AG20443 (cell line): ENCODE measurements at regions not wholly inside any gene's neighbourhood (a gene's known extent, or its start where the extent isn't known, plus 50 kb on each side); places are given as distances from the start of the nearest gene placed in this dataset.
"Not testable (repeated sequence)": the region's sequence is repeated elsewhere in the genome, so short reads cannot be mapped to it uniquely, and the experiment has no call there.

Experiments
- DNase-seq: peaks from one replicate; pipeline ENCODE4 v3.0.0; 2012; ENCODE audit warnings: low spot score, mixed read lengths

GRCh38 chr16:88128556-88128955 is 177.3 kb downstream of the BANP start:
- DNase-seq: no peak

- DNase-seq: not testable (repeated sequence)
Observed at GRCh38 chr16:88129133-88129532, 177.9 kb downstream of the BANP start.

GRCh38 chr16:88130016-88130415 is 178.8 kb downstream of the BANP start:
- DNase-seq: no peak

- DNase-seq: no peak
Observed at GRCh38 chr16:88130681-88131080, 179.4 kb downstream of the BANP start.

GRCh38 chr16:88131256-88131655 is 180.0 kb downstream of the BANP start:
- no peak for DNase-seq

- no peak for DNase-seq
Observed at GRCh38 chr16:88131966-88132365, 180.7 kb downstream of the BANP start.

GRCh38 chr16:88132836-88133506 is 181.7 kb downstream of the BANP start:
- DNase-seq: no peak

GRCh38 chr16:88133507-88133843 is 182.2 kb downstream of the BANP start:
- no peak for DNase-seq

- DNase-seq: not testable (repeated sequence)
Observed at GRCh38 chr16:88134172-88134898, 183.1 kb downstream of the BANP start.

- DNase-seq: not testable (repeated sequence)
Observed at GRCh38 chr16:88134899-88135682, 183.9 kb downstream of the BANP start.

- DNase-seq: not testable (repeated sequence)
Observed at GRCh38 chr16:88136211-88136713, 185.0 kb downstream of the BANP start.

- not testable (repeated sequence) for DNase-seq
Observed at GRCh38 chr16:88136939-88137338, 185.7 kb downstream of the BANP start.

GRCh38 chr16:88139141-88139540 is 187.9 kb downstream of the BANP start:
- not testable (repeated sequence) for DNase-seq

GRCh38 chr16:88140195-88140594 is 189.0 kb downstream of the BANP start:
- DNase-seq: not testable (repeated sequence)

- no peak for DNase-seq
Observed at GRCh38 chr16:88141580-88141979, 190.3 kb downstream of the BANP start.

GRCh38 chr16:88142056-88142935 is 191.1 kb downstream of the BANP start:
- not testable (repeated sequence) for DNase-seq

GRCh38 chr16:88143122-88144027 is 192.1 kb downstream of the BANP start:
- DNase-seq: not testable (repeated sequence)

GRCh38 chr16:88144028-88144511 is 192.8 kb downstream of the BANP start:
- no peak for DNase-seq

GRCh38 chr16:88145376-88145775 is 194.1 kb downstream of the BANP start:
- not testable (repeated sequence) for DNase-seq

GRCh38 chr16:88145824-88146405 is 194.7 kb downstream of the BANP start:
- not testable (repeated sequence) for DNase-seq
